ENCODE measurements at regions not wholly inside any gene's neighbourhood (a gene's known extent, or its start where the extent isn't known, plus 50 kb on each side); places are given as distances from the start of the nearest gene placed in this dataset.

GRCh38 chr4:138538743-138539142 lies 296.6 kb upstream of the SLC7A11 start:
- no peak for TF ChIP-seq CTCF (IDR thresholded peaks at IDR 0.05; ENCODE audit: extremely low read depth in 1 of 2, insufficient read depth in 1 of 2, low read depth in 1 of 2, low read length in 2 of 2)
- TF ChIP-seq EZH2 (IDR thresholded peaks at IDR 0.05; ENCODE audit: borderline replicate concordance, low read depth, low read length, severe bottlenecking): no peak
- no peak for TF ChIP-seq MAX (IDR thresholded peaks at IDR 0.05; ENCODE audit: insufficient read depth, insufficient read length)
- TF ChIP-seq POLR2A (IDR thresholded peaks at IDR 0.05; ENCODE audit: low read depth, low read length): no peak
- TF ChIP-seq JUN (IDR thresholded peaks at IDR 0.05; ENCODE audit: borderline replicate concordance, insufficient read depth, insufficient read length, low read depth): no peak
- TF ChIP-seq GATA2 (IDR thresholded peaks at IDR 0.05; ENCODE audit: insufficient read depth, insufficient read length, low read depth, low read length): no peak
- TF ChIP-seq FOS (IDR thresholded peaks at IDR 0.05; ENCODE audit: borderline replicate concordance, insufficient read depth, low read length): no peak
- TF ChIP-seq POLR2AphosphoS5 (IDR thresholded peaks at IDR 0.05; ENCODE audit: insufficient read depth, low read depth, low read length): no peak
- no peak for TF ChIP-seq MYC (IDR thresholded peaks at IDR 0.05; ENCODE audit: low read depth, low read length)
- FAIRE-seq: no peak
- intact Hi-C loops (cut with micrococcal nuclease) (no loop called here), dilution Hi-C loops (cut with MboI; ENCODE audit: extremely low pct_ligation_motif_present, low sequenced_read_pairs) (no loop called here)
- Histone ChIP-seq H3K4me2 (ENCODE audit: insufficient read depth, low read length) (no peak overlapping the region), H4K20me1 (replicated peaks; ENCODE audit: control insufficient read depth, extremely low read depth, insufficient read depth, low read length) (no peaks in the 10 kb centered on the region), H2AFZ (ENCODE audit: low read depth, low read length) (no peak overlapping the region), H3K27ac (ENCODE audit: insufficient read depth, low read depth, low read length) (no peak overlapping the region), H3K9ac (replicated peaks; ENCODE audit: extremely low read depth, insufficient read depth, low read length) (no peak overlapping the region), H3K9me3 (replicated peaks; ENCODE audit: control insufficient read depth, insufficient read depth, low read length) (no peaks in the 10 kb centered on the region), H3K27me3 (ENCODE audit: control insufficient read depth in 2 of 2, insufficient read depth in 2 of 2, low read length in 2 of 2) (peaks cover 0 to 12% of the 10 kb centered on the region in 2 experiments), H3K4me1 (ENCODE audit: control insufficient read depth, extremely low read depth, insufficient read depth, low read length) (no peaks in the 10 kb centered on the region), H3K36me3 (ENCODE audit: control insufficient read depth in 2 of 2, extremely low read depth in 1 of 2, insufficient read depth in 2 of 2, low read length in 2 of 2) (no peaks in the 10 kb centered on the region), H3K79me2 (ENCODE audit: control insufficient read depth, insufficient read depth, low read length) (no peaks in the 10 kb centered on the region), H3K9me1 (replicated peaks; ENCODE audit: control insufficient read depth, extremely low read depth, insufficient read depth, low read length) (no peaks in the 10 kb centered on the region), H3K4me3 (replicated peaks in 1 of 3; ENCODE audit: insufficient read depth in 1 of 3, low read depth in 1 of 3, low read length in 3 of 3) (no peak overlapping the region)
- no TSS peak for BruUV-seq (replicated peaks)
- ChIA-PET CTCF (interaction anchor here (1.4 kb wide), 1 partner anchor 17 kb away, joined by 4 read pairs; no protein-coding TSS in a partner anchor), POLR2A (no interaction called here)
- DNase-seq (ENCODE audit: low read depth, low spot score): no peak
